ENCODE measurements at regions not wholly inside any gene's neighbourhood (a gene's known extent, or its start where the extent isn't known, plus 50 kb on each side); places are given as distances from the start of the nearest gene placed in this dataset.
A peak's percentile ranks its signal among the peaks of the same experiment; 100 is the strongest.

DNA sequence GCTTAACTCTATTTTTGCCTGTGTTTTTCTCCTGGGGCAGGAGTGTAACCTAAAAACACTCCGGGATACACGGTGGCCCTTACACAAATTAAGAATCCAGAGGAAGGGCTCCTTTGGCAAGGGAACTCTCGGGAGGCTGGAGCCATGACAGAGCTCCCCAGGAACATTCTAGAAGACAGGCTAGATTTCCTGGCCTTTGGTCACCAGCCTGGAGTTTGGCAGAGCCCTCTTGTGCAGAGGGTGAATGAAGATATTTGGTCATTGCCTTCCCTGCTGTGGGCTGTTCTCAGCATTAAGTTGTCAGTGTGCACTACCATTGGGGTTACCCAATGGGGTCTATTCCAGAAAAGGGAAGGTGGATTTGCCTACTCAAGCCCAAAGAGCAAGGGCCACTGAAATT, 53.8 kb upstream of the LNX1 start:
- DNase-seq (ENCODE audit: low read depth in 1 of 2, low spot score in 1 of 2), result no peak
- in situ Hi-C loops (cut with HindIII; ENCODE audit: low pct_unique_long_range_greater_than_20kb, low sequenced_read_pairs), result no loop called here

DNA sequence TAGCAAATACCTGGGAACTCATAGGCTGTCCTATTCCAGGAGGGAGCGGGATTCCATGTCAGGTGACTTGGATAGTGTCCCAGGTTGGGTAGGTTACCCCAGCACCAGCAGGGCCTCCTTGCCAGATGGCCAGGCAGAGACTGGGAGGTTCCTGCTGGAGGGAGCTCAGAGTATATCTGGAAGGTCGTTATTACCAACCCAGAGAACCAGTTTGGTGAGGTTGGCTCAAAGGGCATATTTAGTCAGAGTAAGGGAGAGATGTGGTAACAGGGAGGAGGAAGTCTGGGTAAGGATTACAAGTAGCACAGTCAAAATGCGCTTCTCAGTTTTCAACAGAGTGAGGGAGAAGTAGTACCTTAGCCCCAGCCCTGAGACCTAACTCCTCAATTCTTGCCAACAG, 53.3 kb upstream of the LNX1 start:
- in situ Hi-C loops (cut with HindIII; ENCODE audit: low pct_unique_long_range_greater_than_20kb, low sequenced_read_pairs), result no loop called here
- peak in 1 of 2 experiments; percentile 88 for DNase-seq (ENCODE audit: low read depth in 1 of 2, low spot score in 1 of 2)
- no peak for TF ChIP-seq JUND (IDR thresholded peaks at IDR 0.05; ENCODE audit: low read depth)

More for the DNA sequence above, 53.8 kb upstream of the LNX1 start:
- no peak for TF ChIP-seq JUND (IDR thresholded peaks at IDR 0.05; ENCODE audit: low read depth)
